ENCODE measurements at regions not wholly inside any gene's neighbourhood (a gene's known extent, or its start where the extent isn't known, plus 50 kb on each side); places are given as distances from the start of the nearest gene placed in this dataset.

GRCh38 chr2:147607379-147607778 is 237.4 kb upstream of the ACVR2A start:
- no peak for TF ChIP-seq CTCF (IDR thresholded peaks at IDR 0.05)
- no peak for TF ChIP-seq POLR2A (IDR thresholded peaks at IDR 0.05)
